GM18909 (cell line): ENCODE measurements at regions not wholly inside any gene's neighbourhood (a gene's known extent, or its start where the extent isn't known, plus 50 kb on each side); places are given as distances from the start of the nearest gene placed in this dataset.

Source experiments
- ATAC-seq: cut with Tn5 transposase; IDR thresholded peaks from one replicate; pipeline ENCODE4 v1.9.1; 2021; ENCODE audit warnings: mild to moderate bottlenecking; ENCODE audit not compliant: unreplicated experiment, poor library complexity

DNA sequence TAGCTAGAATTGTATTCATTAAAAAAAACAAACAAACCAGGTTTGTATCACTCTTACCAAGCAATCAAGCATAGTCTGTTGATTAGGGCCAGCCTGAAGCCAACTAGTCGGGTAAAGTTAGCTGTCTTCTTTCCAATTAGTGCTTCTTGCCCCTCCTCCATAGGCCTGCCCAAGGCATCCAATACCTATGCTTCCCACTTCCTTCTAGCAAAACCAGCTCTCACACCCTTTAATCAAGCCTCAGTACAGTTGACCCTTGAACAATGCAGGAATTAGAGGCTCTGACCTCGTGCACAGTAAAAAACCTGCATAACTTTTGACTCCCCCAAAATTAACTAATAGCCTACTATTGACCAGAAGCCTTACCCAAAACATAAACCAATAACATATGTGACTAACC is 119.1 kb upstream of the DTNBP1 start:
- no peak for ATAC-seq

- ATAC-seq = no peak
Observed at GRCh38 chr6:15781333-15781732, 118.5 kb upstream of the DTNBP1 start.

DNA sequence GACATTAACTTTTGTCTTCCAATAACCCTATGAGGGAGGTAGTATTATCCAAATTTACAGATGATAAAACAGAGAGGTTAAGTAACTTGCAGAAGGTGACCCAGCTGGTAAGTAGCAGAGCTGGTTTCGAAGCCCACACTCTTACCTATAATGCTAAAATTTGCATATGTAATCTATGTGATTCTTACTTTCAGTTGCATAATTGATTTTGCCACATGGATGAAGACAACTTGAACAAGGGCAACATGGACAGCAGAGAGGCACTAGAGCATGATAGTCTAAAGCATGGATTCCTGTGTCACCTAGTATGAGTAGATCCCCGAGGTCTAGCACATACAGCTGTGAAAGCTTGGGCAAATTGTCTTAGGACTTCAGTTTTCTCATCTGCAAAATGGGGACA is 117.6 kb upstream of the DTNBP1 start:
- no peak for ATAC-seq

DNA sequence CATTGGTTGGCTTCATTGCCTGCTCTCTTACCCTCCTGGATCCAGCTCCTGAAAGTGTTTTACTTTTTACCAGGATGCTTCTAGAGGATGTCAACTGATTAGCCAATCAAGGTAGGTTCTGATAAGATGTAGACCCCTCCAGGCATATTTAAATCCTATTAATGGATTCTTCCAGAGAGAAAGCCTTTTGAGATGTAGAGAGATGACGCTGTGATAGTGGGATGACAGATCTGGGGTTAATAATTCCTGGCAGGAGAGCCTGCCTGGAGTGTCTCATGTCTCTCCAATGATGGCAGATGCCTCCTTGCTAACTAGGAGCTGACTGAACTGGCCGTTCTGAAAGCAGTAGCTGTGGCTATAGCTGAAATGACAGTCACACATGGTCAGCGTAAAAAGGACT is 116.9 kb upstream of the DTNBP1 start:
- ATAC-seq = no peak

GRCh38 chr6:15776458-15776980 is 113.7 kb upstream of the DTNBP1 start:
- peak; percentile 72 for ATAC-seq

- ATAC-seq = no peak
Observed at GRCh38 chr6:15775741-15776140, 112.9 kb upstream of the DTNBP1 start.

DNA sequence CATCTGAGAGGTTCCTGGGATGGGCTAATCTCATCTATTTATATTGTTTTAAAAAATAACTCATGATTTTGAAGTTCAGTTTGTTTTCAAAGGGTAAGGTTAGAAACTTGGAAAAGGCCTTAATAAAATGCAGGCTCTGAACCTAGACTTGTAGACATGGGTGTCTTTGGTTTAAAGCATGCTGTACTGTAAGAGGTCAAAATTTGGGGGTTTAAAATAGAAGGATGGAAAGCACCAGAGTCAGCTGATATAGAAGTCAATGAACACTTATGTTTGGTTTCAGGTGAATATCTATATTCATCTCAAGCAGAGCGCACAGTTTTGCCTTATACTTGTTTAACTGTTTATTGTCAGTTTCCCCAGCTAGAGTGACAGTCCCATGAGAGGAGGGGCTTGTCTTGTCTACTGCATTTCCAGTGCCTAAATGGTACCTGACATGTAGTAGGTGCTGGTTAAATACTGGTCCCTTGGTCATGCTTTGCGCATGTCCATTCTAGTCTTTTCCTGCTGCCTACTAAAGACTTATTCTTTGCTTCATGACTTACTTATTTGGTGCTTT is 112.3 kb upstream of the DTNBP1 start:
- no peak for ATAC-seq

DNA sequence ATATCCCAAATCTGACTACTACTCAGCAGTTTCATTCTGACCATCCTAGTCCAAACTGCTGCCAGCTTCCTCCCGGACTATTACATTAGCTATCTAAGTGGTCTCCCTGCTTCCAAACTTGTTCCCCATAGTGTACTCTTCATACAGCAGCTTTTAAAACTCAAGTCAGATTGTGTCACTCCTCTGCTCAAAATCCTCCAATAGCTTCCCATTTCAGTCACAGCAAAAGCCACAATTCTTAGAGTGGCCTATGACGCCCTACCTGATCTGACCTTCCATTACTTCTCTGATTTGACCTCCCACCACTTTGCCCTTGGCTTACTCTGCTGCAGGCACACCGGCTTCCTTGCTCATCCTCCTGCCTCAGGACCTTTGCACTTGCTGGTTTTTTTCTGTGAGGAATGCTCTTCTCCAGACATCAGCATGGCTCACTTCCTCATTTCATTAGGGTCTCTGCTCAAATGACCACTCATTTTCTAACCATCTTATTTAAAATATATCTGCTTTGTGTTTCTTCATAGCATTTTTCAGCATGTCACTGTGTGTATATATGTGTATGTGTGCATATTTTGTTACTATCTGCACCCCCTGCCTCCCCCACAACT is 111.1 kb upstream of the DTNBP1 start:
- ATAC-seq = no peak

GRCh38 chr6:15770347-15771143 is 107.7 kb upstream of the DTNBP1 start:
- peak; percentile 81 for ATAC-seq

DNA sequence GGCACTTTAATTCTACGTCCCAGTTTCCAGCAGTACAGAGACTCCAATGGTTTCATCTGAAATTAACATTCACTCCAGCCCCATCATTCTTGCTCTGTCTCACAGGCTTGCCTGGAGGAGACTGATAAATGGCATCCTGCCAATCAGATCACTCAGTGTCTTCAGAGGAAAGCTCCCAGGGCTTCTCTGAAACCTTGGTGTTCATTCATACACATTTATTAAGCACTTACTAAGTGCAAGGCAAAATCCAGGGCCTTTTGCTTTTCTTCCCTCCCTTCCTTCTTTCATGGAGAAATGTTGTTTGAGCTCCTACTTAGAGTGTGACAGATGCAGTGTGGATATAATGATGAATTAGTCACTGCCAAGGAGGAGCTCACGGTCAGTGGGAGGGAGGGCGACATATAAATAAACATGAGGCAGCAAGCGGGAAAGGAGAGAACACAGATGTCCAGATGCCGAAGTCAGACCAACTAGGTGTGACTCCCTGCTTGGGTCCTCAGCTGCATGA is 106.7 kb upstream of the DTNBP1 start:
- no peak for ATAC-seq

- no peak for ATAC-seq
Observed at GRCh38 chr6:15768999-15769398, 106.2 kb upstream of the DTNBP1 start.

DNA sequence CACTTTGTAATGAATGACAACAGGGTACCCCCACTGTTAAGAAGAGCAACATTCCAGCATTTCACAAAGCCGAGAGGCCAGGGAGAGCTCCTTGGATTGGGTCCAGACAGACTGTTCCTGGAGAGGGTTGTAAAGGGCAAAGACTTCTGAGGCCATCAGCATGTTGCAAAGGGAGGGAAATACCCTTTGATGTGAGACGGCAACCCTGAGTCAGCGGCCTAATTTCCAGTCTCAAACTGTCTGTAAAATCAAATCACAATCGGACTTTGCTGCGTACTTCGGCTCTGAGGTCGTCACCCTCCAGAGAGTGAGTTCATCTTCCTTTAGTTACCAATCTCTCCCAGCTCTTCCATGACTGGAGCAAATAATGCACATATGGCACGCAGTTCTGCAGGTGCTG is 101.0 kb upstream of the DTNBP1 start:
- no peak for ATAC-seq

DNA sequence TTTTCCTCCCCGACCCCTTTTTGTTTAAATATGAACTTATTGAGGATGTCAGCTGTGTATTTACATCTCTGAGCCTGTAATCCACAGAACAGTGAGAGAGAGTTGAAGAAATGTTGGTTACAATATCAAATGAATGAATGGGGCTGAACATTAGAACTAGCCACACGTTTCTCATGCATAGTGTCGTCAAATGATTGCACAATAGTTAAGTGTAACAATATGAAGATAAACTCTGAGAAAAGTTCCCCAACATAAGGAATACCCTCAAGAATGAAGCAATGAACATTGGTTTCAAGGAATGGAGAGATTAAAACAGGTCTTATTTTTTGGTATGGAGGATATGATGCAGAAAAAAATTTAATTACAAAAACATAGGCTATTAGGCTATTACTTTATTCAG is 100.5 kb upstream of the DTNBP1 start:
- ATAC-seq = no peak

- ATAC-seq = no peak
Observed at GRCh38 chr6:15761045-15761502, 98.2 kb upstream of the DTNBP1 start.

DNA sequence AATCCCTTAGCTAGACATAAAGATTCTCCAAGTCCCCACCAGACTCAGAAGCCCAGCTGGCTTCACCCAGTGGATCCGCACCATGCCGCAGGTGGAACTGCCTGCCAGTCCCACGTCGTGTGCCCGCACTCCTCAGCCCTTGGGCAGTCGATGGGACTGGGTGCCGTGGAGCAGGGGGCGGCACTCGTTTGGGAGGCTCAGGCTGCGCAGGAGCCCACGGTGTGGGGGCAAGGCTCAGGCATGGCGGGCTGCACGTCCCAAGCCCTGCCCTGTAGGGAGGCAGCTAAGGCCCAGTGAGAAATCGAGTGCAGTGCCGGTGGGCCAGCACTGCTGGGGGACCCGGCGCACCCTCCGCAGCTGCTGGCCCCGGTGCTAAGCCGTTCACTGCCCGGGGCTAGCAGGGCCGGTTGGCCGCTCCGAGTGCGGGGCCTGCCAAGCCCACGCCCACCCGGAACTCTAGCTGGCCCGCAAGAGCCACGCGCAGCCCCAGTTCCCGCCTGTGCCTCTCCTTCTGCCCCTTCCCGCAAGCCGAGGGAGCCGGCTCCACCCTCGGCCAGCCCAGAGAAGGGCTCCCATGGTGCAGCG is 95.9 kb upstream of the DTNBP1 start:
- ATAC-seq = no peak

DNA sequence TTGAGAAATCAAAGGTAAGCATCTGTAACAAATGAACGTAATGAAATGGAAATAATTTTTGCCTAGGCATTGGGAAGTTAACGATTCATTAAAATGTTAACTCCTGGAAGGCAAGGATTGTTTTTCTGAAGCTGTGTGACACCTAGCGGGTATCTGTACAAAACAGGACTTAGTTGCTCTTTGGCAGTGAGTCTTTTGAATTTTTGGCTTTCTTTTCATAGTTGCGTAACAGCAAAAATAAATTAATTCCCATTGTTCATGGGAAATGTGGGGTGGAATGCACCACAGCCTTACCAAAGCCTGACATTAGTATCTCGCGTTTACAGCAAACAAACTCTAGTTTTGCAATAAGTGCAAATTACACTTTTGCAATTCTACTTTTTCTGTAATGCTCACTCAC is 92.7 kb upstream of the DTNBP1 start:
- ATAC-seq = no peak

DNA sequence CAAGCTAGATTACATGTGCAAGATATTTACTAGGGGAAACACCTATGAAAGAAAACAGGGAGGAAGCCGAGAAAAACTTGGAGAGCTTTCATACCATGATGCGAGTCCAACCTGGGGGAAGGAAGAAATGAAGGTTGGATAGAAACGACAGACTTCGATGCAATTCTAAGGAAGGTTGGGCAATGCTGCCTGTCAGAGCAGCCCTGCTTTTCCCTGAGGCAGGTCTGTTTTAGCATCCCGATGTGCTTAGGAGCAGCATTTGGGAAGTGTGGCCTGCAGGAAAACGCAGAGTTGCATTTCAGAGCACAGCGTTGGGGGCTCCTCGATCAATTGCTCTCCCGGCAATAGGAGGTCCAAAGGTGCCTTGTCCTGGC is 91.9 kb upstream of the DTNBP1 start:
- ATAC-seq = no peak

GRCh38 chr6:15754035-15754705 is 91.3 kb upstream of the DTNBP1 start:
- no peak for ATAC-seq

DNA sequence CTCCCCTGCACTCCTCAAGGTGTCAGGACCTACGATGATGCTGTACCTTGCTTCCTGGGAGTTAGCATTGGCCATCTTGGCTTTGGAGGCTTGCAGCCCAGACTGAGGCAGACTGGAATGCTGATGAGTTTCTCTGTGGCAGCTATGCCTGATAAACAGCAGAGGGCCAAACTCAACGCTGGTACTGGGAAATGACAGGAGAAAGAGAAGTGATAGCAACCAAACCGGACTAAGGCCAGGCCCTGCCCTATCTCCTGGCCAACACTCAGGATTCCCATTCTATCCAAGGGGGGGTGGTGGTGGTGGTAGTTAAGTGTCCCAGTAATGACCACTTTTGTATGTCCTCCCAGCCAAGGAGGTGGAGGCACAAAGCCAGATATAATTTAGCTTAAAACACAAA is 90.0 kb upstream of the DTNBP1 start:
- no peak for ATAC-seq

DNA sequence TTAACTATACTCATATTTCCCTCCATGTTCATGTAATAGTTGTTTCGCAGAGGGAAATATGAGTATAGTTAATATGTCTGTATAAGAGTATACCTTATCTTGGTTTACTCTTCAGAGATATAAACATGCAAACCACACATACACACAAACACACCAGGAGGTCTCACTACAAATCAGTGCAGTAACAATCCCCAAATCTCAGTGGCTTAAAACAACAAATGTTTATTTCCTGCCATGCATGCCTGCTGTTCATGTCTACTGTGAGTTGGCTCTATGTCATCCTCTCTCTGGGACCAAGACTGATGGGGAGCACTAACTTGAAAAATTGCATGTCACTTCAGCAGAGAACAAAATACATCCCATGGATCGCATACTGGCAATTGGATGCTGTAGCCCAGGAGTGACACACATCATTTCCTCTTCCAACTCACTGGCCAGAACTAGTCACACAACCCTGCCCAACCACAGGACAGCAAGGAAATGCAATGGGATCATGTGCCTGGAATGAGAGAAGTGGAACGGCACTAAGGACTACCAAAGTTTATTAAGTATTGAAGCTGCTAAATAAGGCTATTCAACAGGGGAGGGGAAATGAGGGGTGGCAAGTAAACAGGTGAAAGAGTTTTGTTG is 89.0 kb upstream of the DTNBP1 start:
- no peak for ATAC-seq
